MM.1S (cell line): ENCODE measurements at regions not wholly inside any gene's neighbourhood (a gene's known extent, or its start where the extent isn't known, plus 50 kb on each side); places are given as distances from the start of the nearest gene placed in this dataset.

ENCODE experiments used
- DNase-seq: peaks from one replicate; pipeline ENCODE4 v3.0.0-alpha.2; 2015
- H2AFZ ChIP-seq: fragments of 300-600 bp; sonication (generic); 2 replicates; pipeline ENCODE4 v1.6.0; 2016; ENCODE audit warnings: antibody characterized with exemption, low read length
- H3F3A ChIP-seq: fragments of 300-600 bp; sonication (generic); 2 replicates; pipeline ENCODE4 v1.6.1; 2016; ENCODE audit warnings: mild to moderate bottlenecking, antibody characterized with exemption, low read length, moderate library complexity, mixed read lengths; ENCODE audit not compliant: insufficient read depth
- H3K27ac ChIP-seq: fragments of 300-600 bp; sonication (generic); 2 replicates; pipeline ENCODE4 v1.5.1; 2016; ENCODE audit warnings: mild to moderate bottlenecking, low read length
- H3K27me3 ChIP-seq: fragments of 300-600 bp; sonication (generic); replicated peaks from 2 replicates; pipeline ENCODE4 v1.6.0; 2016; ENCODE audit warnings: low read length; ENCODE audit not compliant: insufficient read depth
- H3K36me3 ChIP-seq: fragments of 300-600 bp; sonication (generic); replicated peaks from 2 replicates; pipeline ENCODE4 v1.6.1; 2016; ENCODE audit warnings: mild to moderate bottlenecking, low read length, mixed read lengths; ENCODE audit not compliant: insufficient read depth
- H3K4me1 ChIP-seq: fragments of 300-600 bp; sonication (generic); 2 replicates; pipeline ENCODE4 v1.6.1; 2016; ENCODE audit warnings: low read length, mixed read lengths
- H3K4me2 ChIP-seq: fragments of 300-600 bp; sonication (generic); 2 replicates; pipeline ENCODE4 v1.6.0; 2016; ENCODE audit warnings: low read depth, low read length
- H3K4me3 ChIP-seq: fragments of 300-600 bp; sonication (generic); 2 replicates; pipeline ENCODE4 v1.5.1; 2016; ENCODE audit warnings: low read length, mixed read lengths
- H3K79me2 ChIP-seq: fragments of 300-600 bp; sonication (generic); 2 replicates; pipeline ENCODE4 v1.6.1; 2016; ENCODE audit warnings: mixed run types, low read length, mixed read lengths
- H3K9ac ChIP-seq: fragments of 300-600 bp; sonication (generic); 2 replicates; pipeline ENCODE4 v1.6.1; 2016; ENCODE audit warnings: low read length, mixed read lengths
- H3K9me2 ChIP-seq: fragments of 300-600 bp; sonication (generic); replicated peaks from 2 replicates; pipeline ENCODE4 v1.6.1; 2016; ENCODE audit warnings: mild to moderate bottlenecking, low read length, mixed read lengths; ENCODE audit not compliant: insufficient read depth
- H3K9me3 ChIP-seq: fragments of 300-600 bp; sonication (generic); replicated peaks from 2 replicates; pipeline ENCODE4 v1.6.1; 2016; ENCODE audit warnings: mild to moderate bottlenecking, low read length, mixed read lengths; ENCODE audit not compliant: insufficient read depth
- H4K20me1 ChIP-seq: fragments of 300-600 bp; sonication (generic); 2 replicates; pipeline ENCODE4 v1.6.1; 2016; ENCODE audit warnings: mild to moderate bottlenecking, low read length, moderate library complexity, mixed read lengths; ENCODE audit not compliant: insufficient read depth
- CTCF ChIP-seq: fragments of 300-600 bp; sonication (generic); IDR thresholded peaks from 2 replicates; pipeline ENCODE4 v1.5.1; 2016; ENCODE audit warnings: antibody characterized with exemption, low read length, mixed read lengths
- EZH2 ChIP-seq: fragments of 300-600 bp; sonication (generic); optimal IDR thresholded peaks from 2 replicates; pipeline ENCODE3; 2017; ENCODE audit warnings: low read depth, mild to moderate bottlenecking, antibody characterized with exemption, low read length, mixed read lengths
- EZH2phosphoT487 ChIP-seq: fragments of 300-600 bp; sonication (generic); IDR thresholded peaks from 2 replicates; pipeline ENCODE4 v1.6.1; 2018; ENCODE audit warnings: antibody characterized with exemption, low read length

- Histone ChIP-seq H3K79me2 (no peaks in the 10 kb centered on the region), H3K4me3 (no peak overlapping the region), H3K4me1 (no peaks in the 10 kb centered on the region), H2AFZ (no peak overlapping the region), H3K9me3 (no peaks in the 10 kb centered on the region), H3K9me2 (no peaks in the 10 kb centered on the region), H3K27me3 (no peaks in the 10 kb centered on the region), H4K20me1 (no peaks in the 10 kb centered on the region), H3F3A (no peaks in the 10 kb centered on the region), H3K36me3 (no peaks in the 10 kb centered on the region), H3K4me2 (no peak overlapping the region), H3K9ac (no peak overlapping the region), H3K27ac (no peak overlapping the region)
- no peak for DNase-seq
- TF ChIP-seq EZH2phosphoT487 (no peak), EZH2 (no peak), CTCF (no peak)
These were observed 299.3 kb upstream of the SALL1 start for GRCh38 chr16:51450376-51450775.

DNA sequence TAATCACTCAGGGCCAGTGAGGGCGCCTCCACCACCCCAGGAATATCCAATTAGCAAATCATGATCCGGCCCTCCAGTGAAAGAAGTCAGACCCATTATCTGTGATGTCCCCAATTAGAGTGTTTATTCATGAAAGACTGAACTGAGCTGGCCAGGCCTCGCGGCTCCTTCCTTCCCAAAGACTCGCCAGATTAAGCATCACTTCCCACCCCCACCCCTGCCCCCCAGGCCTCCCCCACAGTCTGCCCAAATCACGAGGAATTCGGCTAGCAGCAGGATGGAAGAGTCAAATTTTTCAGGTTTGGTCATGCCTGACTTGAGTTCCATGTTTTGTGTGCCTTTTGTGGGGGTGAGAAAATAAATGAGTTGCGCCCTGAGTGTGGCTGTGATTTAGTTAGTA, 298.4 kb upstream of the SALL1 start:
- H3K9ac ChIP-seq, result no peak overlapping the region
- H4K20me1 ChIP-seq, result no peaks in the 10 kb centered on the region
- no peaks in the 10 kb centered on the region for H3F3A ChIP-seq
- TF ChIP-seq EZH2phosphoT487, result no peak
- TF ChIP-seq CTCF, result no peak
- no peak for TF ChIP-seq EZH2
- no peaks in the 10 kb centered on the region for H3K27me3 ChIP-seq
- no peak for DNase-seq
- no peak overlapping the region for H3K4me2 ChIP-seq
- no peak overlapping the region for H3K4me3 ChIP-seq
- no peak overlapping the region for H3K27ac ChIP-seq
- no peaks in the 10 kb centered on the region for H3K9me2 ChIP-seq
- no peaks in the 10 kb centered on the region for H3K4me1 ChIP-seq
- no peaks in the 10 kb centered on the region for H3K79me2 ChIP-seq
- no peaks in the 10 kb centered on the region for H3K36me3 ChIP-seq
- H3K9me3 ChIP-seq, result no peaks in the 10 kb centered on the region
- no peak overlapping the region for H2AFZ ChIP-seq

- H3K4me2 ChIP-seq, result no peak overlapping the region
- no peaks in the 10 kb centered on the region for H3K79me2 ChIP-seq
- no peaks in the 10 kb centered on the region for H3F3A ChIP-seq
- H3K4me3 ChIP-seq, result no peak overlapping the region
- no peaks in the 10 kb centered on the region for H3K9me2 ChIP-seq
- TF ChIP-seq EZH2 (no peak), EZH2phosphoT487 (no peak), CTCF (no peak)
- no peak for DNase-seq
- H3K9ac ChIP-seq, result no peak overlapping the region
- no peaks in the 10 kb centered on the region for H4K20me1 ChIP-seq
- H3K9me3 ChIP-seq, result no peaks in the 10 kb centered on the region
- H3K4me1 ChIP-seq, result no peaks in the 10 kb centered on the region
- H3K36me3 ChIP-seq, result no peaks in the 10 kb centered on the region
- H2AFZ ChIP-seq, result no peak overlapping the region
- H3K27me3 ChIP-seq, result no peaks in the 10 kb centered on the region
- H3K27ac ChIP-seq, result no peak overlapping the region
These were observed 294.2 kb upstream of the SALL1 start for GRCh38 chr16:51445250-51445649.

DNA sequence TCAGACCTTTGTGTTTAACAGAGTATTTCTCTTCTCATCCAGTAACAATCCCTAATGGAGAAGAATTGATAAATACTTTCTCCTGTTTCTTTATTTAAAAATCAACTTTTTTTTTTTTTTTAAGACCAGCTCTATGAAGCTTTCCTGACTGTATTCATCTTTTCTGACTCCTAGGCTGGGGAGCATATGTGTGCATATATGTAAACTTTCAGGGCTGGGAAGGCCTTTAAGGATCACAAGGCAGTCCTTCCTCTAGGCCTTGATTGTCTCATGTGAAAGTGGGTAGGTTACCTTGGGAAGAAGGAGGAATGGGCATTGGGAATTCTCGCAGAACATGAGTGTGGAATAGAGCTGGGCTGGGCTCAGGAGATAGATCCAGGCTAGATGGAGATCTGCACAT, 292.9 kb upstream of the SALL1 start:
- no peak overlapping the region for H3K9ac ChIP-seq
- no peak overlapping the region for H3K4me2 ChIP-seq
- no peak for DNase-seq
- no peaks in the 10 kb centered on the region for H3K9me2 ChIP-seq
- H3K9me3 ChIP-seq, result no peaks in the 10 kb centered on the region
- H3K4me1 ChIP-seq, result no peaks in the 10 kb centered on the region
- no peaks in the 10 kb centered on the region for H3K27me3 ChIP-seq
- no peaks in the 10 kb centered on the region for H3K36me3 ChIP-seq
- no peaks in the 10 kb centered on the region for H3F3A ChIP-seq
- TF ChIP-seq EZH2, result no peak
- TF ChIP-seq EZH2phosphoT487, result no peak
- no peak for TF ChIP-seq CTCF
- H3K4me3 ChIP-seq, result no peak overlapping the region
- no peak overlapping the region for H2AFZ ChIP-seq
- H3K79me2 ChIP-seq, result no peaks in the 10 kb centered on the region
- no peak overlapping the region for H3K27ac ChIP-seq
- no peaks in the 10 kb centered on the region for H4K20me1 ChIP-seq
